Kidney glomerular epithelial cell (primary cell): ENCODE measurements at regions not wholly inside any gene's neighbourhood (a gene's known extent, or its start where the extent isn't known, plus 50 kb on each side); places are given as distances from the start of the nearest gene placed in this dataset.
"Not testable (repeated sequence)": the region's sequence is repeated elsewhere in the genome, so short reads cannot be mapped to it uniquely, and the experiment has no call there.

Experiments
- DNase-seq: peaks from one replicate; lab custom pipeline; 2025; lab: John Stamatoyannopoulos, UW

DNA sequence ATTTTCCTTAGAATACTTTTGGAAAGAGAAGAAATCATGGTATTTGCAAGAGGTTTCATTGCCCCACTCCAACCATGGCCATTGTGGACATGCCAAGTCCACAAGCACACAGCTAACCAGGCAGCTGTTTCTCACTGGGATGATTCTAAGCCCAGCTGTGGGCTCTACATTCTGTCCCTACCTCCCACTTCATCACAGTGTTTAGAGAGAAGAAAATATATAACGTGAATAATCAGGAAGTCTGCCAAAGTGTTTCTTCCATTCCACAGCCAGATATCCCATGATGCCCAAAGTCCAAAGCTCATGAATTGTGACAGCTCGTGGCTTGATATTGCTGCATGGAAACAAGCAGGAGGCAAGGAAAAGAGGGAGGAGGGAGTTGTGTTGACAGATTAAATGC is 433.7 kb upstream of the GYPC start:
- DNase-seq, result no peak

DNA sequence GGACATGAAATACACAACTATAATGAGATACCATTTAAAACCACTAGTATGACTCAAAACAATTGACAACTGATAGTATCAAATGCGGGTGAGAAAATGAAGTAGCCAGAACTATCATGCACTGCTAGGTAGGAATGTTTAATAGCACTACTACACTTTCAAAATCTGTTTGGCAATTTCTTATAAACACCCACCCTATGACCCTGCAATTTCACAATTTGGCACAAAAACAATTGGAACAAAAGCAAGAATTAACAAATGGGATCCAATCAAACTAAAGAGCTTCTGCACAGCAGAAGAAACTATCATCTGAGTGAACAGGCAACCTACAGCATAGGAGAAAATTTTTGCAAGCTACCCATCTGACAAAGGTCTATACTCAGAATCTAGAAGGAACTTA is 431.2 kb upstream of the GYPC start:
- no peak for DNase-seq

- no peak for DNase-seq
Measured at GRCh38 chr2:126227250-126227649, 428.7 kb upstream of the GYPC start.

DNA sequence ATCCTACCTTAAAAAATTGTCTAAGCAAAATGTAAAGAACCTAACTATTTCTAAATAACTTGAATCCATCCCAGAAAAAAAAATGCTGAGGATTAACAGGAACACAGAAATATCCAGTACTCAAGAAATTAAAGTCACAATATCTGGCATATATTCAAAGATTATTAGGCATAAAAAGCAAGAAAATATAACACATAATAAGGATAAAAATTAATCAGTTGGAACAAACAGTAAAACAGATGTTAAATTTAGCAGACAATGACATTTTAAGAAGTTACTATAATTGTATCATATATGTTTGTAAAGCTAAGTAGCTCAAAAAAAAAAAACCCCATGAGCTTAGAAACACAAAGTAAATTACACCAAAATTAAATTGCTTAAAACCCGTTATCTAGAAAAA is 427.4 kb upstream of the GYPC start:
- DNase-seq, result no peak

- DNase-seq, result no peak
Measured at GRCh38 chr2:126238251-126238650, 417.7 kb upstream of the GYPC start.

GRCh38 chr2:126239320-126239955 is 416.5 kb upstream of the GYPC start:
- DNase-seq, result no peak

GRCh38 chr2:126241001-126241400 is 415.0 kb upstream of the GYPC start:
- DNase-seq, result no peak

DNA sequence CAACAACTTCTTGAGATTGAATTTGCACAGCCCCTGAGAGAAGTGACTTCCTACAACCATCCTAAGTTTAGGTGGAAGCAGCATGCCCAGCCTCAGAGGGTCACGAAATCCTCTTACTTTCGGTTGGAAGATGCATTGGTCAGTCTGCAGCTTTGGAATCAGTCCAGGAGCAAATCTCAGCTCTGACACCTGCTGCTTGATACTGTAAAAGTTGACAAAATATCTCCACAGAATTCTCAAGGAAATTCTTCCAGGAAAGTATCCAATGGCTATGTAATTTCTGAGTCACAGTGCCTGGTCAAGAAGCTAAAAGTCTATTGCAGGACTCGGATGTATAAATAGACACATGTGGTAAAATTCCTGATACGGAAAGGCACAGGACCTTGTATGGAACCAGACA is 414.5 kb upstream of the GYPC start:
- no peak for DNase-seq

DNA sequence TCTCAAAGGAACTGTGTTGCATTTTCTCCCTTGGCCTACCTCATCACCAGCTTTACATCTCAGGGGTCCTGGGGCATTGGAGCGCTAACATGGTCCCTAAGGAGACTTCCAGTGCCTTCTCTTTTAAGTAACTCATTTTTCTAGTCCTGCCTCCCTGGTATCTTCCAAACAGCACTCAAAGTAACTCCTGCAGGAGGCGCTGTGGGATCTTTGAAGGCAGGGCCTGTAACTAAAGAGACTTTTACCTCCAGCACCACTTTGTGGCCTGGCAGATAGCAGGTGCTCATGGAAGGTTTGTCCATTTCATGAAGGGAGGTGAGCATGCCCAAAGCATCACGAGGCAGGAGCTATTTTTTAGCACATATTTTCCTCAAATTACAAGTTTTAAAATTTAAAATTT is 411.0 kb upstream of the GYPC start:
- DNase-seq, result no peak

DNA sequence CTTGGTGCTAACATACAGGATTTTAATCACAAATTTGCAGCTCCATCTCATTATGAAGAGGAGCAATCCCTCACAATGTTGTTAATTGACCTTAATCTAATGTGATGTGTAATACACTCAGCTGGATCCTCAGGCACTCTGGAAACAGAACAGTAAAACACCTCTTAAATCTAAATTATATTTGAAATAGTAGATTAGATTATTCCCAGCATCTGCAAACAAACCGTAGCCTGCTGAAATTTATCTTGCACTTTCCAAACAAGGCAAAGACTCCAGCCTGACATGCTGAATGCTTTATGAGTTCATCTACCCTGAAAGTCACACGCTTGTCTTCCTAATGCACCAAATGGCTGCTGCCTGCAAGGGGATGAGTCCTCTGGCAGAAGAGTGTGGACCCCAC is 402.3 kb upstream of the GYPC start:
- DNase-seq, result no peak

DNA sequence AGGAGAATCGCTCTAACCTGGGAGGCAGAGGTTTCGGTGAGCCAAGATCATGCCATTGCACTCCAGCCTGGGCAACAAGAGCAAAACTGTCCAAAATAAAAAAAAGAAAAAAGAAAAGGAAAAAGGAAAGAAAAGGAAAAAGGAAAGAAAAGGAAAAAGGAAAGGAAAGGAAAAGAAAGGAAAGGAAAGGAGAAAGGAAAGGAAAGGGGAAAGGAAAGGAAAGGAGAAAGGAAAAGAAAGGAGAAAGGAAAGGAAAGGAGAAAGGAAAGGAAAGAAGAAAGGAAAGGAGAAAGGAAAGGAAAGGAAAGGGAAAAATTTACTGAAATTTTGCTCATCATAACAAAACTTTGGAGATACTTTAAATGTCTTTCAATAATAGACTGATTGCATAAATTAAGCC is 391.3 kb upstream of the GYPC start:
- DNase-seq, result no peak

- DNase-seq, result no peak
Measured at GRCh38 chr2:126269911-126270310, 386.0 kb upstream of the GYPC start.

GRCh38 chr2:126270587-126270986 is 385.4 kb upstream of the GYPC start:
- DNase-seq, result no peak

DNA sequence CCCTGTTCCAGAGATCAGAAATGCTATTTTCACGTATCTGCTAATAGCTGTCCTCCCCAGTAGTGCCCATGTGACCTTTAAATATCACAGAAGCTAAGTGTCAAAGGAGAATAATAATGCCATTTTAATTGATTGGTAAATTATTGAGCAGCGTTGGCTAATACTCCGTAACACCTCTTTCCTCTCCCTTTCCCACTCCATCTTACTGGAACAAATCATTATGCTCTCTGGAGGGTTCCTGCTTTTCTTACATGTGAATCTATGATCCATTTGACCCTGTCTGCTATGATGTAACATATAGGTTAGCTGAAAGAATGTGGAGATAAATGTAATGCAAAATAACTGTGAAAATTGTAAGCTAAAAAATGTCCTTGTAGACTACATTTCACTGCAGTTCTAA is 383.6 kb upstream of the GYPC start:
- no peak for DNase-seq

- no peak for DNase-seq
Measured at GRCh38 chr2:126275098-126275497, 380.9 kb upstream of the GYPC start.

DNA sequence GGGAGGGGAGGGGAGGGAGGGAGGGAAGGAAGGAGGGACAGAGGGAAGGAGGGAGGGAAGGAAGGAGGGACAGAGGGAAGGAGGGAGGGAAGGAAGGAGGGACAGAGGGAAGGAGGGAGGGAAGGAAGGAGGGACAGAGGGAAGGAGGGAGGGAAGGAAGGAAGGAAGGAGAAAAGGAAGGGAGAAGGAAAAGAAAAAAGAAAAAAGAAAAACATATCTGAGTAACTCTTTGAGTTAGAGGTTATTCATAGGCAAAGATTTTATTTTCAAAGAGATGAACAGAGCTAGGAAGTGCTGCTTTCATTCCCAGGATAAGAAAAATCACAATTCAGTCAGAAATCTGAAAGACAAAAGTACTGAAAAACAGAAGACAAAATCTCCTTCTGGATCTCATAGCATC is 379.7 kb upstream of the GYPC start:
- not testable (repeated sequence) for DNase-seq

DNA sequence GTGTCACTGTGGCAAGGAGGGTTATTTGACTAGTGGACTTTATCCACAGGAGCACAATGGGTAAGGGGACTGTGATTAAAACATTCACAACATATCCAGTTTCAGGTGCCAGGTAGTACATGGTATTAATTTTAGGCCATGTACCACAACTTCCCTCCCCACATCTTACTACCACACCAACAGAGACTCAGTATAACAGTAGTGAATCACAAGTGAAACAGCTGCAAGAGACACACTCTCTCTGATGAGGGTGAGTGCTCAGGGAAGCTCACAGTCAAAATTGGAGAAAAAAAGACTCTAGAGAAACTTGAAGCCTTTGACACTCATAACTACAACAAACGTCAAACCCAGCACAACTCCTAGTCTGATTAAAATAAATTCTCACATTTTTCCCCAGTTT is 367.6 kb upstream of the GYPC start:
- no peak for DNase-seq

GRCh38 chr2:126293962-126294361 is 362.0 kb upstream of the GYPC start:
- DNase-seq, result not testable (repeated sequence)

DNA sequence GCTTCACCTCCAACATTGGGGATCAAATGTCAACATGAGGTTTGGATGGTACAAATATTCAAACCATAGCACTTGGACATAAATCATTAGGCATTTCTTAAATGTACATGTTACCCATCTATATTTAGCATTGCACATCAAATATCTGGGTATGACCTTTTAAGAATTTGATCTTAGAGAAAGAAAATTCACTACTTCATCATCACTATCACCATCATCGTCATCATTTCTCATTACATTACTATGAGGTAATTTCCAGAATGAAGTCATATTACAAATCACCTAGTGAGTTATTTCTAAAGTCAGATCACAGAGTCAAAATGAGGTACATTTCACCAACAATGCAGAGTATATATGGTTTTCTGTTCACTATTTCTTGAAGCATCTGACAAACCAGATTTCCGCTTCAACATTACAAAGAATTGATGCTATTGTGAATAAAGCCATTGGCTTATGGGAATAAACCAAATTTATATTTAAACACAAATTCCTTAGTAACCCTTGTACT is 356.4 kb upstream of the GYPC start:
- no peak for DNase-seq

GRCh38 chr2:126300348-126300747 is 355.6 kb upstream of the GYPC start:
- no peak for DNase-seq

DNA sequence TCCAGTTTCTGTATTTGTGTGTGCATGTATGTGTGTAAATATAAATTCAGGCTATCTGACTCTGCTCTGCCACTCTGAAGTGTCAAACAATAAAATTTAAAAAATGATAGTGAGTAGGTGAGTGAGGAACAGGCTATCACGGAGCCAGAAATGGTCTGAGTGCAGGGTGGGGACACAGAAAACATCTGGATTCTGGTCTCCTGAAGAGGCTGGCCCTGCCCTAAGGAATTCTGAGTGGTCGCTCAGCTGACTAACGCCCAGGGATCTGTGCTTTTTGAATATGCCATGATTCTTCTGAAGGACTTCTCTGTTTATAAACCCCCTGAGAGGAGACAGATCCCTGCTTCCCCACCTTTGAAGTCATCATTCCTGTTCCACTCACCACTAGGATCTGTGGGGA is 353.9 kb upstream of the GYPC start:
- DNase-seq, result no peak

GRCh38 chr2:126303113-126303512 is 352.8 kb upstream of the GYPC start:
- DNase-seq, result no peak

DNA sequence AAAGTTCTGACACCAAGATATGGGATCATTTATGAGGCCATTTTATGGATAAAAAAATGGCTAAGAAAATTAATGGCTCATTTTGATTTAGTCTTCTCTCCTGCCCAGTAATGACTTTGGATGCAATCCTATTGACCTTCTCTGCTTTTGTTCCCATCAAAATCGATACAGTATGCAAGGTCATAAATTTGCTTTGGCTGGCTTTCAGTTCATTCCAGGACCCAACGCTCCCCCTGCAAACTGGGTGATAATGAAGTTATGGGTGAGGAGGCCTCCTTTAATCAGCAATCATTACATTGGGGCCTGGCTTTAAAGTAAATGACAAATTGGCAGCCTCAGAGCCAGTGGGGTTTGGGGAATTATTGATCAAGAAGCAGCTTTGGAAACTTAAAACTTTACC is 351.8 kb upstream of the GYPC start:
- DNase-seq, result no peak

GRCh38 chr2:126306539-126306938 is 349.4 kb upstream of the GYPC start:
- DNase-seq, result no peak

DNA sequence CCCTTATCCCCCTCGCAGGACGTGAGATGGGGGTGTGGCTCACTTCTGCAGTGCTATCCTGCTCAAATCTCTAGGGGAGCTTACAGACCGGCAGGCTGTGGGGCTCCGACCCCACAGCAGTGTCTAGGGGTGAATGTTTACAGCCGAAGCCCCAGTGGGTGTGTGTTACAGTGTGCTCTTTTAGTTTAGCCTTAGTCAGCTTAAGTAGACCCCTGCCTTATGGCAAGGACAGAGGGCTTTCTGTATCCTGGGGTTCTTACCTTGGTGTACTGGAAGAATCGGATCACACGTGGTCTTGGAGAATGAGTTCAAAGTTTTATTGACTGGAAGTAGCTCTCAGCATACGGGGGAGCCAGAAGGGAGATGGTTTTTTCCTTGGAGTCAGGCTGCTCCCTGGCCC is 348.2 kb upstream of the GYPC start:
- no peak for DNase-seq
